Activated naive CD4-positive, alpha-beta T cell treated with anti-CD3 and anti-CD28 coated beads, Interleukin-2, amount 50 U/mL, for 72 hours (primary cell): ENCODE measurements at regions not wholly inside any gene's neighbourhood (a gene's known extent, or its start where the extent isn't known, plus 50 kb on each side); places are given as distances from the start of the nearest gene placed in this dataset.

ENCODE experiments used
- ATAC-seq, 2 donors: fragments of 150-1000 bp; cut with Tn5 transposase; 2 replicates each; pipeline ENCODE4 v1.10.0; 2021; ENCODE audit warnings: mild to moderate bottlenecking in 2 of 2, moderate library complexity in 2 of 2
- DNase-seq, 2 donors: peaks; one replicate each; pipeline ENCODE4 v3.0.0; 2021 to 2022; ENCODE audit warnings: low spot score in 2 of 2
- H3K27ac Mint-ChIP-seq, 2 donors: one replicate each; pipeline ENCODE4 v1.8.0; 2022; ENCODE audit warnings: mild to moderate bottlenecking in 2 of 2, mixed read lengths in 2 of 2
- H3K36me3 Mint-ChIP-seq, 2 donors: one replicate each; pipeline ENCODE4 v1.8.0; 2022; ENCODE audit warnings: mixed read lengths in 2 of 2
- H3K9me3 Mint-ChIP-seq, 2 donors: one replicate each; pipeline ENCODE4 v1.8.0; 2022; ENCODE audit warnings: mixed read lengths in 2 of 2

- Mint-ChIP-seq H3K9me3 (peaks cover 5 to 14% of the 10 kb centered on the region in 2 donors), H3K36me3 (no peaks in the 10 kb centered on the region), H3K27ac (no peak overlapping the region)
- DNase-seq (no peak), ATAC-seq (no peak)
Measured at GRCh38 chr9:82706786-82707185, 356.2 kb downstream of the RASEF start.

- ATAC-seq (no peak), DNase-seq (no peak)
- no peak overlapping the region for H3K27ac Mint-ChIP-seq
- H3K9me3 Mint-ChIP-seq: peaks cover 0 to 26% of the 10 kb centered on the region in 2 donors
- H3K36me3 Mint-ChIP-seq: no peaks in the 10 kb centered on the region
Measured at GRCh38 chr9:82716821-82717220, 346.1 kb downstream of the RASEF start.

- Mint-ChIP-seq H3K36me3 (no peaks in the 10 kb centered on the region), H3K27ac (no peak overlapping the region), H3K9me3 (peaks cover 0 to 18% of the 10 kb centered on the region in 2 donors)
- DNase-seq: no peak
- ATAC-seq: no peak
Measured at GRCh38 chr9:82720515-82720914, 342.4 kb downstream of the RASEF start.

- ATAC-seq (no peak), DNase-seq (no peak)
- Mint-ChIP-seq H3K27ac (no peak overlapping the region), H3K9me3 (peaks cover 0 to 13% of the 10 kb centered on the region in 2 donors), H3K36me3 (no peaks in the 10 kb centered on the region)
Measured at GRCh38 chr9:82721593-82721992, 341.3 kb downstream of the RASEF start.

- no peak overlapping the region for H3K27ac Mint-ChIP-seq
- H3K9me3 Mint-ChIP-seq: peaks cover 0 to 8% of the 10 kb centered on the region in 2 donors
- ATAC-seq: no peak
- no peaks in the 10 kb centered on the region for H3K36me3 Mint-ChIP-seq
- DNase-seq: no peak
Measured at GRCh38 chr9:82722051-82722450, 340.9 kb downstream of the RASEF start.

- Mint-ChIP-seq H3K36me3 (no peaks in the 10 kb centered on the region), H3K27ac (no peak overlapping the region), H3K9me3 (peaks cover under 1 to 8% of the 10 kb centered on the region in 2 donors)
- DNase-seq (no peak), ATAC-seq (no peak)
Measured at GRCh38 chr9:82722561-82722960, 340.4 kb downstream of the RASEF start.

- Mint-ChIP-seq H3K9me3 (peaks cover 12 to 13% of the 10 kb centered on the region in 2 donors), H3K27ac (no peak overlapping the region), H3K36me3 (peaks cover 0 to 4% of the 10 kb centered on the region in 2 donors)
- DNase-seq: no peak
- no peak for ATAC-seq
Measured at GRCh38 chr9:82726424-82727276, 336.3 kb downstream of the RASEF start.

- no peak for DNase-seq
- peaks cover 12 to 16% of the 10 kb centered on the region in 2 donors for H3K9me3 Mint-ChIP-seq
- H3K27ac Mint-ChIP-seq: no peak overlapping the region
- peaks cover 0 to 4% of the 10 kb centered on the region in 2 donors for H3K36me3 Mint-ChIP-seq
- ATAC-seq: no peak
Measured at GRCh38 chr9:82729141-82729540, 333.8 kb downstream of the RASEF start.

- peaks cover 0 to 4% of the 10 kb centered on the region in 2 donors for H3K36me3 Mint-ChIP-seq
- ATAC-seq (no peak), DNase-seq (no peak)
- H3K9me3 Mint-ChIP-seq: peaks cover 12 to 16% of the 10 kb centered on the region in 2 donors
- no peak overlapping the region for H3K27ac Mint-ChIP-seq
Measured at GRCh38 chr9:82729991-82730589, 332.9 kb downstream of the RASEF start.

- ATAC-seq: no peak
- no peak overlapping the region for H3K27ac Mint-ChIP-seq
- peaks cover 0 to 4% of the 10 kb centered on the region in 2 donors for H3K36me3 Mint-ChIP-seq
- no peak for DNase-seq
- peaks cover 8 to 16% of the 10 kb centered on the region in 2 donors for H3K9me3 Mint-ChIP-seq
Measured at GRCh38 chr9:82732928-82733327, 330.0 kb downstream of the RASEF start.

- no peak for ATAC-seq
- Mint-ChIP-seq H3K9me3 (peaks cover 0 to 3% of the 10 kb centered on the region in 2 donors), H3K36me3 (no peaks in the 10 kb centered on the region), H3K27ac (no peak overlapping the region)
- DNase-seq: no peak
Measured at GRCh38 chr9:82736126-82736525, 326.8 kb downstream of the RASEF start.

- DNase-seq (no peak), ATAC-seq (no peak)
- Mint-ChIP-seq H3K9me3 (peaks cover 0 to 3% of the 10 kb centered on the region in 2 donors), H3K36me3 (no peaks in the 10 kb centered on the region), H3K27ac (no peak overlapping the region)
Measured at GRCh38 chr9:82736701-82737100, 326.2 kb downstream of the RASEF start.

- DNase-seq (no peak), ATAC-seq (no peak)
- Mint-ChIP-seq H3K9me3 (no peaks in the 10 kb centered on the region), H3K27ac (no peak overlapping the region), H3K36me3 (no peaks in the 10 kb centered on the region)
Measured at GRCh38 chr9:82745919-82746318, 317.0 kb downstream of the RASEF start.

- H3K27ac Mint-ChIP-seq: no peak overlapping the region
Measured at GRCh38 chr9:82750411-82750913, 312.5 kb downstream of the RASEF start.

GRCh38 chr9:82757924-82758323 is 305.0 kb downstream of the RASEF start:
- peaks cover 0 to 4% of the 10 kb centered on the region in 2 donors for H3K36me3 Mint-ChIP-seq
- H3K9me3 Mint-ChIP-seq: peaks cover 0 to 3% of the 10 kb centered on the region in 2 donors
- DNase-seq: no peak
- ATAC-seq: no peak
- no peak overlapping the region for H3K27ac Mint-ChIP-seq

More at GRCh38 chr9:82750411-82750913, 312.5 kb downstream of the RASEF start:
- H3K36me3 Mint-ChIP-seq: no peaks in the 10 kb centered on the region
- ATAC-seq (no peak), DNase-seq (no peak)
- H3K9me3 Mint-ChIP-seq: no peaks in the 10 kb centered on the region

- H3K27ac Mint-ChIP-seq: no peak overlapping the region
- ATAC-seq (no peak), DNase-seq (no peak)
- H3K36me3 Mint-ChIP-seq: peaks cover 0 to 4% of the 10 kb centered on the region in 2 donors
- H3K9me3 Mint-ChIP-seq: peaks cover 0 to 6% of the 10 kb centered on the region in 2 donors
Measured at GRCh38 chr9:82761027-82761426, 301.9 kb downstream of the RASEF start.

GRCh38 chr9:82761956-82762355 is 301.0 kb downstream of the RASEF start:
- ATAC-seq: no peak
- H3K27ac Mint-ChIP-seq: no peak overlapping the region
- H3K9me3 Mint-ChIP-seq: peaks cover 3 to 9% of the 10 kb centered on the region in 2 donors
- peaks cover 0 to 4% of the 10 kb centered on the region in 2 donors for H3K36me3 Mint-ChIP-seq
- no peak for DNase-seq
